ENCODE measurements at regions not wholly inside any gene's neighbourhood (a gene's known extent, or its start where the extent isn't known, plus 50 kb on each side); places are given as distances from the start of the nearest gene placed in this dataset.

- TF ChIP-seq EGR1 (IDR thresholded peaks at IDR 0.05) = no peak
- TF ChIP-seq USF1 (IDR thresholded peaks at IDR 0.05) = no peak
- TF ChIP-seq TEAD4 (IDR thresholded peaks at IDR 0.05) = no peak
- TF ChIP-seq, protein P1, sequence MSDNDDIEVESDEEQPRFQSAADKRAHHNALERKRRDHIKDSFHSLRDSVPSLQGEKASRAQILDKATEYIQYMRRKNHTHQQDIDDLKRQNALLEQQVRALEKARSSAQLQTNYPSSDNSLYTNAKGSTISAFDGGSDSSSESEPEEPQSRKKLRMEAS (IDR thresholded peaks at IDR 0.05) = no peak
- TF ChIP-seq FOXM1 (IDR thresholded peaks at IDR 0.05; ENCODE audit: borderline replicate concordance, low read depth) = no peak
- TF ChIP-seq CEBPB (IDR thresholded peaks at IDR 0.05) = no peak
- no peak for TF ChIP-seq TAF1 (IDR thresholded peaks at IDR 0.05; ENCODE audit: low read depth)
- no peak for TF ChIP-seq YY1 (IDR thresholded peaks at IDR 0.05; ENCODE audit: low read depth)
- TF ChIP-seq ZBTB7A (IDR thresholded peaks at IDR 0.05; ENCODE audit: low read depth) = no peak
- no peak for TF ChIP-seq CREB1 (IDR thresholded peaks at IDR 0.05; ENCODE audit: low read depth)
- no peak for TF ChIP-seq TCF12 (IDR thresholded peaks at IDR 0.05; ENCODE audit: low read depth)
- no peak for TF ChIP-seq NFIC (IDR thresholded peaks at IDR 0.05)
- no peak for TF ChIP-seq RAD21 (IDR thresholded peaks at IDR 0.05; ENCODE audit: low read depth)
- TF ChIP-seq EP300 (IDR thresholded peaks at IDR 0.05; ENCODE audit: borderline replicate concordance) = no peak
- TF ChIP-seq REST (IDR thresholded peaks at IDR 0.05; ENCODE audit: low read depth) = no peak
Observed at GRCh38 chr12:75702477-75703093, 191.2 kb upstream of the KRR1 start.

- TF ChIP-seq CREB1 (IDR thresholded peaks at IDR 0.05; ENCODE audit: low read depth) (no peak), EGR1 (IDR thresholded peaks at IDR 0.05) (no peak), YY1 (IDR thresholded peaks at IDR 0.05; ENCODE audit: low read depth) (no peak), TAF1 (IDR thresholded peaks at IDR 0.05; ENCODE audit: low read depth) (no peak), TEAD4 (IDR thresholded peaks at IDR 0.05) (no peak), USF1 (IDR thresholded peaks at IDR 0.05) (no peak), TCF12 (IDR thresholded peaks at IDR 0.05; ENCODE audit: low read depth) (no peak), CEBPB (IDR thresholded peaks at IDR 0.05) (no peak), REST (IDR thresholded peaks at IDR 0.05; ENCODE audit: low read depth) (no peak), RAD21 (IDR thresholded peaks at IDR 0.05; ENCODE audit: low read depth) (no peak), EP300 (IDR thresholded peaks at IDR 0.05; ENCODE audit: borderline replicate concordance) (no peak), NFIC (IDR thresholded peaks at IDR 0.05) (no peak), ZBTB7A (IDR thresholded peaks at IDR 0.05; ENCODE audit: low read depth) (no peak), FOXM1 (IDR thresholded peaks at IDR 0.05; ENCODE audit: borderline replicate concordance, low read depth) (no peak)
- TF ChIP-seq, protein P1 (IDR thresholded peaks at IDR 0.05) = no peak
Observed at GRCh38 chr12:75701859-75702258, 190.4 kb upstream of the KRR1 start.

DNA sequence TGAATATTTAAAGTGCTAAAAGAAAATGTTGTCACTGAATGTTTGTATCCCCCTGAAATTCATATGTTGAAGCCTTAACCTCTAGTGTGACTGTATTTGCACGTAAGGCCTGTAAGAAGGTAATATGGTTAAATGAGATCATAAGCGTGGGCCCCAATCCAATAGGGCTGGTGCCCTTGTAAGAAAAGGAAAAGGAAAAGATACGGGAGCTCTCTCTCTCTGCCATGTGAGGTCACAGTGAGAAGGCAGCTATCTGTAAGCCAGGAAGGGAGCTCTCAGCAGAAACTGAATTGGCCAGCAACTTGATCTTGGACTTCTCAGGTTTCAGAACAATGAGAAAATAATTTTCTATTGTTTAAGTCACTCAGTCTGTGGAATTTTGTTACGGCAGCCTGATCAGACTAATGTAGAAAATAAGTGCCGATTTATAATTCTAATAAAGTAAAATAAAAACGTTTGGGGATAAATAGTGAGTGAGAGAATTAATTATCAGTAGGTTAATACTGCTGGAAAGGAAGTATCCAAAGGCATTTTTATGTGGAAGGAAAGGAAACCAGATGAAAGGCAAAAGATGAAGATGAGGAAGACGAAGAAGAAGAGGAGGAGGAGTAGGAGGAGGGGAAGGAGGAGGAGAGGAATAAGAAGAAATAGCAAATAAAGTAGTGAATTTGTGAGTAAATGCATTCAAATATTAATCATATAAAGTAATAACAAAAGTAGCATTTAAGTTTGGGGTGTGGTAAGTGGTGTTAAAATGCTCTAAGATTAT lies 188.5 kb upstream of the KRR1 start:
- no peak for TF ChIP-seq REST (IDR thresholded peaks at IDR 0.05; ENCODE audit: low read depth)
- 0 out of 2 replicates have a peak, but pooled peaks have one; percentile 22 for TF ChIP-seq RAD21 (IDR thresholded peaks at IDR 0.05; ENCODE audit: low read depth)
- peak; percentile 56 for TF ChIP-seq NFIC (IDR thresholded peaks at IDR 0.05)
- no peak for TF ChIP-seq TAF1 (IDR thresholded peaks at IDR 0.05; ENCODE audit: low read depth)
- peak; percentile 54; the same call in 1 of the 2 replicates for TF ChIP-seq TCF12 (IDR thresholded peaks at IDR 0.05; ENCODE audit: low read depth)
- 0 out of 2 replicates have a peak, but pooled peaks have one; percentile 35 for TF ChIP-seq YY1 (IDR thresholded peaks at IDR 0.05; ENCODE audit: low read depth)
- no peak for TF ChIP-seq FOXM1 (IDR thresholded peaks at IDR 0.05; ENCODE audit: borderline replicate concordance, low read depth)
- TF ChIP-seq TEAD4 (IDR thresholded peaks at IDR 0.05) = peak; percentile 55
- peak; percentile 59; the same call in 1 of the 2 replicates for TF ChIP-seq EP300 (IDR thresholded peaks at IDR 0.05; ENCODE audit: borderline replicate concordance)
- TF ChIP-seq CEBPB (IDR thresholded peaks at IDR 0.05) = no peak
- peak; percentile 18; the same call in 1 of the 2 replicates for TF ChIP-seq USF1 (IDR thresholded peaks at IDR 0.05)
- TF ChIP-seq CREB1 (IDR thresholded peaks at IDR 0.05; ENCODE audit: low read depth) = peak; percentile 54; the same call in 1 of the 2 replicates
- no peak for TF ChIP-seq ZBTB7A (IDR thresholded peaks at IDR 0.05; ENCODE audit: low read depth)
- TF ChIP-seq, protein P1 (IDR thresholded peaks at IDR 0.05) = peak; percentile 19; the same call in 1 of the 2 replicates
- no peak for TF ChIP-seq EGR1 (IDR thresholded peaks at IDR 0.05)

Measured in Ishikawa (cell line).